ENCODE measurements at regions not wholly inside any gene's neighbourhood (a gene's known extent, or its start where the extent isn't known, plus 50 kb on each side); places are given as distances from the start of the nearest gene placed in this dataset.

DNA sequence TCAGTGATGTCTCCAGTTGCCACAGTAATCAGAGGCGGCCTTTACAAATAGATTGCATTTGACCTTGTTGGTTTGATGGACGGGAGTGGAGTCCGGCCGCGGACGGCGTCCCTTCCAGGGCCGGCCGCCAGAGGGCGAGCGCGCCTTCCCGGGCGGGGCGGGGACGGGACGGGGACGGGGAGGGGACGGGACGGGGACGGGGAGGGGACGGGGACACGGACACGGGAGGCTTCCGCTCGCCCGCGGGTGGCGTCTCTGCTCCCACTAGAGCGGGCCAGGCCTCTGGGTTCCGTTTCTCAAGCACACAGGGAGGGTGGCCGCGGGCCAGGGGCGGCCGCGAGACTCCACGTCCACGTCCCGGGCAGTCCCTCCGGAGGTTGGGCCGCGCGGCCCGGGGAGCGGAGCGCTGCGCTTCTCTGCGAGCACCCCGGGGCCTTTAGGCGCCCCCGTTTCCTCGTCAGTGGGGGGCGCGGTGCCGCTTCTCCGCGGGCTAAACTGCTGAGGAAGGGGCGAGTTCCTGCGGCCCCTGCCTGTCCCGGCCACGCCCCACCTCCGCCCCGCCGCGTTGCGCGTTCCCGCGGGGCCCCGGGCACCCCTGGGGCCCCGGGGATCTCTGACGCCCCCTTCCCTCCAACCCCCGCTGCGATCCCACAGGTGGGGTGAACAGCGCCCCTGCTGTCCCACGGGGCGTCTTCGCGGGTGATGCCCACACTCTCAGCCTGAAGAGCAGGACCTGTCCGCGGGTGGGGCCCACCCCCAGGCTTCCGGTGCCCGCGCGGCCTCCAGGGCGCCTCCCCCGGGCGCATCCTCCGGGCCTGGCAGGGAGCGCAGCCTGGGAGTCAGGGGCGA is 84.2 kb upstream of the MKI67 start (continued):
- TF ChIP-seq PURB (CRISPR knock-in tag; IDR thresholded peaks at IDR 0.05; ENCODE audit: low read depth) (no peak), SNRNP70 (optimal IDR thresholded peaks at IDR 0.05; ENCODE audit: low read depth, low read length) (no peak), SAFB (IDR thresholded peaks at IDR 0.05; ENCODE audit: borderline replicate concordance, low read depth, low read length) (peak; percentile 12; the same call in 1 of the 2 replicates), ZC3H11A (IDR thresholded peaks at IDR 0.05; ENCODE audit: low read depth, low read length) (no peak), FIP1L1 (IDR thresholded peaks at IDR 0.05; ENCODE audit: low read depth, low read length, poor library complexity, severe bottlenecking) (no peak), ZNF175 (CRISPR knock-in tag; IDR thresholded peaks at IDR 0.05; ENCODE audit: low read depth) (no peak), SMC3 (conservative IDR thresholded peaks at IDR 0.05; ENCODE audit: insufficient read depth, low read depth, low read length) (peak; percentile 27; the same call in 1 of the 2 replicates), ZNF584 (CRISPR knock-in tag; IDR thresholded peaks at IDR 0.05; ENCODE audit: low read depth) (no peak), ASH1L (IDR thresholded peaks at IDR 0.05; ENCODE audit: borderline replicate concordance, low read depth, partially characterized antibody) (no peak)
- TF ChIP-seq, protein P1, sequence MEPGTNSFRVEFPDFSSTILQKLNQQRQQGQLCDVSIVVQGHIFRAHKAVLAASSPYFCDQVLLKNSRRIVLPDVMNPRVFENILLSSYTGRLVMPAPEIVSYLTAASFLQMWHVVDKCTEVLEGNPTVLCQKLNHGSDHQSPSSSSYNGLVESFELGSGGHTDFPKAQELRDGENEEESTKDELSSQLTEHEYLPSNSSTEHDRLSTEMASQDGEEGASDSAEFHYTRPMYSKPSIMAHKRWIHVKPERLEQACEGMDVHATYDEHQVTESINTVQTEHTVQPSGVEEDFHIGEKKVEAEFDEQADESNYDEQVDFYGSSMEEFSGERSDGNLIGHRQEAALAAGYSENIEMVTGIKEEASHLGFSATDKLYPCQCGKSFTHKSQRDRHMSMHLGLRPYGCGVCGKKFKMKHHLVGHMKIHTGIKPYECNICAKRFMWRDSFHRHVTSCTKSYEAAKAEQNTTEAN (CRISPR knock-in tag; IDR thresholded peaks at IDR 0.05): no peak

Data from K562 (cell line).